ENCODE measurements at regions not wholly inside any gene's neighbourhood (a gene's known extent, or its start where the extent isn't known, plus 50 kb on each side); places are given as distances from the start of the nearest gene placed in this dataset.

- no peak for DNase-seq (ENCODE audit: low read depth in 2 of 2, low spot score in 1 of 2)
These were observed 54.5 kb downstream of the CLDN34 start for GRCh38 chrX:10021461-10022272.

GRCh38 chrX:10022273-10022541 is 55.0 kb downstream of the CLDN34 start:
- no peak for DNase-seq (ENCODE audit: low read depth in 2 of 2, low spot score in 1 of 2)

DNA sequence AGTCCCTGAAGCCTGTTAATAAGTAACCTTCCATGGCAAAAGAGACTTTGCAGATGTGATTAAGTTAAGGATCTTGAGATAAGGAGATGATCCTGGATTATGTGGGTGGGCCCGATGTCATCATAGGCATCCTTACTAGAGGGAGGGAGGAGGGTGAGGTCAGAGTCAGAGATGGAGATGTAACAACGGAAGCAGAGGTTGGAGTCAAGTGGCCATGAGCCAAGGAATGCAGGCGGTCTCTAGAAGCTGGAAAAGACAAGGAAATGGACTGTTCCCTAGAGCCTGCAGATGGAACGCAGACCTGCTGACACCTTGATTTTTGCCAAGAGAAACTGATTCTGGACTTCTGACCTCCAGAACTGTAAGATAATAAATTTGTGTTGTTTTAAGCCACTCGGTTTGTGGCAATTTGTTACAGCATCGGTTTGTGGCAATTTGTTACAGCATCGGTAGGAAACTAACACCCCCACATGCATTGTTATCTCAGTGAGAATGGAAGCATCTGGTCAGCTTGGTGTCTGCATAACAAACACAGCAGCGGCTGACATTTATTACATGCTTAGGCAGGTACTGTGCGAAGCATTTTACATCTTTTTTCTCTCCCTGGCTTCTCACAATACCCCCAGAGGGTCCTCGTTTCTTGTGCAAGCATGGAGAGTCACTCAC is 55.6 kb downstream of the CLDN34 start:
- DNase-seq (ENCODE audit: low read depth in 2 of 2, low spot score in 1 of 2): no peak

- DNase-seq (ENCODE audit: low read depth in 2 of 2, low spot score in 1 of 2): no peak
These were observed 56.7 kb downstream of the CLDN34 start for GRCh38 chrX:10023821-10024220.

GRCh38 chrX:10025742-10026493 is 58.8 kb downstream of the CLDN34 start:
- no peak for DNase-seq (ENCODE audit: low read depth in 2 of 2, low spot score in 1 of 2)

DNA sequence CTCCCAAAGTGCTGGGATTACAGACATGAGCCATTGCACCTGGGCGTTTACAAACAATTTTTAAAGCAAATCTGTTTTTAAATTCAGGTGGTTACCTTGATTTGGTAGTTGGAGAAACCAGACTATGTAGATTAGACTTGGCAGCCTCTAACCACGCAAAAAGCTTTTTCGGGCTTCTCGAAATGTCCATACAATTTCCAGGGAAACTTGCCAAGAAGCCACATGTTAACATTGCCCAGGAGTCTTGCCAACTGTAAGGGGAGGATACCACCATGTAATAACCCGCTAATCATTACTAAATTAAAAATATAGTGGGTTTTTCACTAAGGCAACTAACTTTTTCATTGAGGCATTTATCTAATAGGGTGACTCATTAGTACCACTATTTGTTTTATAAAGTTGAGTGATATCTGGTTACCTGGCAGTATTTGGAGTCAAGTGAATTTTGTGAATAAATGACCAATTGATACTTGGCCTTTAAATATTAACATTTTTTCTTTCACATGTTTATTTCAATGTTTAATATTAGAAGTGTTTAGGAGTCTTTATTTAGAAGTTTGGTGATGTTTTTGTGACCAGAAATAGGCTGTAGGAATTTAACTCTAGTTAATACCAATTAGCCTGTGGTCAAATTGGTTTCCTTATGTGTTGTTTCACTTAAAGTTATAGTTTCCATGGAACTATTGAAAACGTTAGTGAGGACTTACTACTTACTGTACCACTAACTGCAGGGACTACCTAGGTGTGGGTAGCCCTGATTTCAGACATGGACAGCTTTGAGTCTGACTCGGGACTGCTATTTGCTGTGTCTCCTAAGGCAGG is 61.3 kb downstream of the CLDN34 start:
- DNase-seq (ENCODE audit: low read depth in 2 of 2, low spot score in 1 of 2): no peak

- DNase-seq (ENCODE audit: low read depth in 2 of 2, low spot score in 1 of 2): no peak
These were observed 63.4 kb downstream of the CLDN34 start for GRCh38 chrX:10030570-10030969.

DNA sequence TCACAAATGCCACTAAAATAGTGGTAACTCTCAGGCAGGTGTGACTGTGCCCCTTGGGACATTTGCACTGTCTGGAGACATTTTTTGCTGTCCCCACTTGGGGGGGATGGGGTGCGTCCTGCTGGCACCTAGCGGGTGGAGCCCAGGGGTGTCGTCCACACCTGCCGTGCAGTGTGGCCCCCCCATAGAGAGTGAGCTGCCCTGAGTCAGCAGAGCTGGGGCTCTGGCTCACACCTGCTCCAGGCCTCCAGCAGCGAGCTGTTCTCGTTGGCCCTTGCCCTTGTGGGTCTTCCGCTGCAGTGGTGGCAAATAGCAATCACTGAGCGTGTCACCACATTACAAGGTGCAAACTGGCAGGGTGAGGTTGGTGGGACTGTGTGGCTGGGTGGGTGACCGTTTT is 64.6 kb downstream of the CLDN34 start:
- DNase-seq (ENCODE audit: low read depth in 2 of 2, low spot score in 1 of 2): no peak

DNA sequence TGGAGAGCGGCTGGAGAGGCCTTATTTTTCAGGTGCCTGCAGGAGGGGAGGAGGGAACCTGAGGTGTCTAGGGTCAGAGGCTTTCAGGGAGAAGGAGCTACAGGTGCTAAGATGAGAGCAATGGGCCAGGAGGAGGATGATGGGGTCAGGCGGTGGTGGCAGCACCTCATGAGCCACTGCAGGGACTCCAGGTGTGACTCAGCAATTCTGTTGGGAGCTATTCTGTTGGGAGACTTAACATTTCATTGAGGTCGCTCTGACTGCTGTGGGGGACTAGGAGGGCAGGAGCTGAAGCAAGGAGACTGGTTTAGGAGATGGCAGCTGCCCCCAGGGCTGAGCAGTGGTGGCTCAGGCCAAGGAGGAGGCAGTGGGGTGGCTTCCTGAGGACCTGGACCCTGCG is 65.0 kb downstream of the CLDN34 start:
- no peak for DNase-seq (ENCODE audit: low read depth in 2 of 2, low spot score in 1 of 2)

GRCh38 chrX:10033375-10034007 is 66.3 kb downstream of the CLDN34 start:
- no peak for DNase-seq (ENCODE audit: low read depth in 2 of 2, low spot score in 1 of 2)

GRCh38 chrX:10034740-10035260 is 67.6 kb downstream of the CLDN34 start:
- no peak for DNase-seq (ENCODE audit: low read depth in 2 of 2, low spot score in 1 of 2)

- no peak for DNase-seq (ENCODE audit: low read depth in 2 of 2, low spot score in 1 of 2)
These were observed 71.4 kb downstream of the CLDN34 start for GRCh38 chrX:10038585-10038984.

- no peak for DNase-seq (ENCODE audit: low read depth in 2 of 2, low spot score in 1 of 2)
These were observed 72.9 kb downstream of the CLDN34 start for GRCh38 chrX:10039821-10040793.

DNA sequence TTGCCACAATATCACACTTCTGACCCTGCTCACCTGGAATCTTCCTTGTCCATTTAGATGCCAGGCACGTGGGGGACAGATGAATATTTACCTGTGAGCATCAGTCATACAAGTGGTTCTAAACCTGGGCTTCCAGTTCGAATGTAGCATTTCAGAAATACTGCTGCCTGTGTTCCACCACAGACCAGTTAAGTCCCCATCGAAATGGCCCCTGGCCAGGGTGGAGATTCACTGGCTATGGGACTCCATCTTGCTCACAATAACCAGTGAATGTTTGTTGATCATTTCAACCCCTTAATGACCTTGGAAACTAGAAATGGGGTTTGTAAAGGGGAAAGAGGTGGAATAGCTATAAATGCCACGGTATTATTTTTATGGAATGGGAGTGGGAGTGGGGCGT is 73.8 kb downstream of the CLDN34 start:
- no peak for DNase-seq (ENCODE audit: low read depth in 2 of 2, low spot score in 1 of 2)

DNA sequence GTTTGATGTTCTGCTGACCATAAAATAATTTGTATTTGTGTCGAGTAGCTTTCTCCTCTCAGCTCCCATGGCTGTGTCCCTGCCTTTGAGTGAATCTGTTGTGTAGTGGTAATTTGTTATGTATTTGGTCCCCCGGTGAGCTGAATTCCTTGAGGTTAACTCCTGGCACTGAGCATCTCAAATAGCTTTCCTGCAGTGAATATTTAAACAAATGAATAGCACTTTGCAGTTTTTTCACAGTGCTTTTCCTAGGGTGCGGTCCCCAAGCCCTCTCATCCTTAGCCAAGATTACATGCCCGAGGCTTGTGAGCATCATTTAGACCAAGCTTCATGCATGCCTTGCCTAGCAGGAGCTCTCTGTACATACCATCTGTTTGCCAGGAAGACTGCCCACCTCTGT is 74.2 kb downstream of the CLDN34 start:
- no peak for DNase-seq (ENCODE audit: low read depth in 2 of 2, low spot score in 1 of 2)

DNA sequence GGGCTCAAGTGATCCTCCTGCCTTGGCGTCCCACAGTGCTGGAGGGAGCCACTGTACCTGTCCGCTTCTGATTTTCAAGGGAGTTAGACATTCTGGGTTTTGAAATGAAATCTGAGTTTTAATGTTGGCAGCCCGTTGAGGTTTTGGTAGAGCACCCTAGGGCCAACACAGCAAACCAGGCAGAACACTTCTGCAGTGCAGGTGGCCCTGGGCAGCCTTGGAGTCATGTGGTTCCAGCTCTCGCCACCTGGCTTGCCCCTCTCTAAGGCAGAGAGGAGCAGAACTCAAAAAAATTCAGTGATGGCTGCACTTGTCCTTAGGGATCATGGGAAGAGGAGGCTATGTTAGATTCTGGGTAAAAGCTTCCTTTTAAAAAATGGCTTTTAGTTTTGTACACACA is 74.9 kb downstream of the CLDN34 start:
- no peak for DNase-seq (ENCODE audit: low read depth in 2 of 2, low spot score in 1 of 2)

- DNase-seq (ENCODE audit: low read depth in 2 of 2, low spot score in 1 of 2): no peak
These were observed 76.2 kb downstream of the CLDN34 start for GRCh38 chrX:10043386-10043785.

DNA sequence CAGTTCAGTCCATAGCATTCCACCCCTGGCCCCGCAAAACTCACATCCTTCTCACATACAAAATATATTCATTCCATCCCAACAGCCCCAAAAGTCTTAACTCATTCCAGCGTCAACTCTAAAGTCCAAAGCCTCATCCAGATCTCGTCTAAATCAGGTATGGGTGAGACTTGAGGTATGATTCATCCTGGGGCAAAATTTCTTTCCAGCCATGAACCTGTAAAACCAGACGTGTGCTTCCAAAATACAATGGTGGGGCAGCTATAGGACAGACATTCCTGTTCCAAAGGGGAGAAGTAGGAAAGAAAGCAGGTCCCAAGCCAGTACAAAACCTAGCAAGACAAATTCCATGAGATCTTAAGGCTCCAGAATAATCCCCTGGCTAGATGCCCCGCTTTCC is 76.9 kb downstream of the CLDN34 start:
- DNase-seq (ENCODE audit: low read depth in 2 of 2, low spot score in 1 of 2): no peak

DNA sequence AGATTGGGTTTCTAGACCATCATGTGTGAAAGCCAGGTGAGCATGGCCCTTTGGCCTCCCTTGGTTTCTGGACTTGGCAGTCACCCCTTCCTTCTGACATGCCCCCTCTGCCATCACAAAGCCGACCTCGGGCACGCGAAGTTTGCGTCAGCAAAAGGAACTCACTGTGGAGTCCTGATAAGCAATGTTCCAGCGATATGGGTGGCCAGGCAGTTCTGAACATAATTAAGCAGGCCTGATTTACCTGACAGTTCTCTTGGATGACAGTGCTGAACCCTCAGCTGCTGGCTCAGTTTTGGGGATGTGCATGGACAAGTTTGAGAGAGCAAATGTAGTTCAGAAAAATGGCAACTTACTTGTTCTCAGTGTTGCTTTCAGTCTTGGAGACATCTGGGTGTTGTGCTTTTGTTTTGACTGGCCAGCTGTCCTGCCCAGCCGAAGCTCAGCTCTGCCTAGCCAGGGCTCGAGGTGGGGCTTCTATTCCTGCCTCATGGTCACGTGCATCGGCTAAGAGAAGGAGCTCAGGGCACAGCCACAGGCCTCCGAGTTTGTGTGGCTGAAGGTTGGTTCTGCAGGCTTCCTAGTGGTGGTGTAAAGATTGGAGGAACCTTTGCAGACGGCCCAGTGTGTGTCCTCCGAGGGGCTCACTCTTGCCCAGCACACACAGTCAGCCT is 78.3 kb downstream of the CLDN34 start:
- DNase-seq (ENCODE audit: low read depth in 2 of 2, low spot score in 1 of 2): no peak
